H1 (cell line): ENCODE measurements at regions not wholly inside any gene's neighbourhood (a gene's known extent, or its start where the extent isn't known, plus 50 kb on each side); places are given as distances from the start of the nearest gene placed in this dataset.

Source experiments
- CTCF ChIA-PET: fragments of 300-600 bp; sonication (Branson Sonifier 250); formaldehyde crosslinking; loops from one replicate; lab custom pipeline; 2021; ENCODE audit not compliant: partially characterized antibody; lab: Charles Lee
- POLR2A ChIA-PET: fragments of 300-600 bp; sonication (Branson Sonifier 250); formaldehyde crosslinking; loops from one replicate; lab custom pipeline; 2021; ENCODE audit warnings: inconsistent platforms; ENCODE audit not compliant: partially characterized antibody; lab: Charles Lee
- DNase-seq, 2 experiments: peaks; one replicate each; pipeline versions ENCODE4 v3.0.0 to v3.0.0-alpha.2; 2010 to 2022; ENCODE audit warnings: low spot score in 2 of 2, low read depth in 1 of 2, mixed read lengths in 1 of 2
- FAIRE-seq: peaks from 2 replicates; lab custom pipeline; 2011; peaks lifted over from hg19 to GRCh38; lab: Jason Lieb, UNC
- H2AFZ ChIP-seq: 2 replicates; pipeline ENCODE4 v1.8.1; 2012; ENCODE audit warnings: low read length, inconsistent platforms
- H2AK5ac ChIP-seq: 2 replicates; pipeline ENCODE4 v1.6.1; 2013; ENCODE audit warnings: low read depth, low read length
- H2BK120ac ChIP-seq: replicated peaks from 2 replicates; pipeline ENCODE3; 2013; ENCODE audit warnings: low read depth, low read length, inconsistent platforms
- H2BK12ac ChIP-seq: 2 replicates; pipeline ENCODE4 v1.6.1; 2013; ENCODE audit warnings: low read depth, low read length
- H2BK15ac ChIP-seq: 2 replicates; pipeline ENCODE4 v1.6.1; 2013; ENCODE audit warnings: low read length
- H2BK20ac ChIP-seq: 2 replicates; pipeline ENCODE4 v1.6.1; 2013; ENCODE audit warnings: low read length
- H2BK5ac ChIP-seq: 2 replicates; pipeline ENCODE4 v1.6.1; 2013; ENCODE audit warnings: low read depth, low read length
- H3K14ac ChIP-seq: 2 replicates; pipeline ENCODE4 v1.6.1; 2013; ENCODE audit warnings: inconsistent platforms; ENCODE audit not compliant: insufficient read length
- H3K18ac ChIP-seq: 2 replicates; pipeline ENCODE4 v1.6.1; 2013; ENCODE audit warnings: low read length; ENCODE audit errors: extremely low read depth
- H3K23ac ChIP-seq: 2 replicates; pipeline ENCODE4 v1.6.1; 2013; ENCODE audit warnings: inconsistent platforms; ENCODE audit not compliant: insufficient read length
- H3K23me2 ChIP-seq: 2 replicates; pipeline ENCODE4 v1.6.1; 2013; ENCODE audit warnings: low read depth, low read length
- H3K27ac ChIP-seq: 2 replicates; pipeline ENCODE4 v1.6.1; 2011; ENCODE audit warnings: low read depth, low read length, inconsistent platforms
- H3K27me3 ChIP-seq, 4 experiments: replicated peaks in 1 of 4; 1 replicate in 1 of 4; 2 replicates in 3 of 4; pipeline versions ENCODE4 v1.6.1 to v1.8.1; 2011 to 2013; ENCODE audit warnings: low read length in 3 of 4, mild to moderate bottlenecking in 3 of 4, inconsistent platforms in 2 of 4, mixed read lengths in 2 of 4, moderate library complexity in 1 of 4; ENCODE audit not compliant: control insufficient read depth in 3 of 4, insufficient read depth in 3 of 4; ENCODE audit errors: extremely low read depth in 1 of 4
- H3K36me3 ChIP-seq, 4 experiments: 2 replicates each; pipeline versions ENCODE4 v1.6.1 to v1.8.1; 2011 to 2013; ENCODE audit warnings: mild to moderate bottlenecking in 4 of 4, low read length in 3 of 4, moderate library complexity in 2 of 4, control low read depth in 1 of 4, inconsistent platforms in 1 of 4; ENCODE audit not compliant: insufficient read depth in 4 of 4, control insufficient read depth in 2 of 4
- H3K4ac ChIP-seq: replicated peaks from 2 replicates; pipeline ENCODE3; 2013; ENCODE audit warnings: low read length, low read depth, mixed read lengths, inconsistent platforms; ENCODE audit not compliant: insufficient read length
- H3K4me1 ChIP-seq, 4 experiments: replicated peaks in 1 of 4; 1 replicate in 1 of 4; 2 replicates in 3 of 4; pipeline versions ENCODE4 v1.6.1 to v1.8.1; 2011 to 2013; ENCODE audit warnings: low read length in 3 of 4, inconsistent platforms in 2 of 4, mixed read lengths in 1 of 4; ENCODE audit not compliant: insufficient read depth in 4 of 4, control insufficient read depth in 3 of 4
- H3K4me2 ChIP-seq, 2 experiments: 2 replicates each; pipeline versions ENCODE4 v1.6.1 to v1.8.1; 2011 to 2013; ENCODE audit warnings: low read depth in 2 of 2, low read length in 2 of 2, control low read depth in 1 of 2, inconsistent platforms in 1 of 2, mild to moderate bottlenecking in 1 of 2; ENCODE audit not compliant: insufficient read depth in 1 of 2
- H3K4me3 ChIP-seq, 4 experiments: fragments of 200-600, 300-600 bp in 1 of 4; sonication (generic), shearing (Covaris generic), sonication (Bioruptor Twin) in 1 of 4; 2 replicates each; pipeline versions ENCODE4 v1.5.1 to v1.8.1; 2011 to 2016; ENCODE audit warnings: low read length in 4 of 4, low read depth in 3 of 4, control low read depth in 2 of 4, inconsistent platforms in 2 of 4, mild to moderate bottlenecking in 2 of 4, mixed read lengths in 1 of 4, moderate library complexity in 1 of 4; ENCODE audit not compliant: insufficient read depth in 2 of 4; ENCODE audit errors: extremely low read depth in 1 of 4
- H3K56ac ChIP-seq: replicated peaks from 2 replicates; pipeline ENCODE3; 2013; ENCODE audit warnings: low read depth, mild to moderate bottlenecking, mixed read lengths, low read length, inconsistent platforms; ENCODE audit not compliant: insufficient read length
- H3K79me1 ChIP-seq: 2 replicates; pipeline ENCODE4 v1.6.1; 2013; ENCODE audit warnings: low read depth, low read length, control low read depth
- H3K79me2 ChIP-seq, 2 experiments: 2 replicates each; pipeline versions ENCODE4 v1.6.1 to v1.8.1; 2012 to 2013; ENCODE audit warnings: low read length in 2 of 2, mild to moderate bottlenecking in 2 of 2, inconsistent platforms in 1 of 2; ENCODE audit not compliant: insufficient read depth in 2 of 2, control insufficient read depth in 1 of 2
- H3K9ac ChIP-seq, 4 experiments: replicated peaks in 1 of 4; 1 replicate in 1 of 4; 2 replicates in 3 of 4; pipeline versions ENCODE4 v1.6.1 to v1.8.1; 2011 to 2013; ENCODE audit warnings: low read depth in 3 of 4, low read length in 3 of 4, control low read depth in 2 of 4, mild to moderate bottlenecking in 2 of 4, moderate library complexity in 2 of 4, inconsistent platforms in 1 of 4; ENCODE audit errors: extremely low read depth in 1 of 4
- H3K9me3 ChIP-seq, 2 experiments: 2 replicates each; pipeline versions ENCODE4 v1.6.1 to v1.8.1; 2012 to 2013; ENCODE audit warnings: mild to moderate bottlenecking in 2 of 2, moderate library complexity in 2 of 2, control low read depth in 1 of 2, inconsistent platforms in 1 of 2, low read depth in 1 of 2, low read length in 1 of 2, mixed read lengths in 1 of 2; ENCODE audit not compliant: insufficient read depth in 2 of 2
- H4K20me1 ChIP-seq, 2 experiments: replicated peaks in 1 of 2; 2 replicates each; pipeline versions ENCODE3 to v1.8.1; 2011 to 2013; ENCODE audit warnings: inconsistent platforms in 2 of 2, low read length in 2 of 2, mild to moderate bottlenecking in 1 of 2; ENCODE audit not compliant: insufficient read depth in 2 of 2, control insufficient read depth in 1 of 2
- H4K5ac ChIP-seq: 2 replicates; pipeline ENCODE4 v1.6.1; 2013; ENCODE audit warnings: low read length, low read depth, mixed read lengths, inconsistent platforms; ENCODE audit not compliant: insufficient read length
- H4K8ac ChIP-seq: 2 replicates; pipeline ENCODE4 v1.8.0; 2013; ENCODE audit warnings: mild to moderate bottlenecking, moderate library complexity, low read length, inconsistent platforms; ENCODE audit not compliant: insufficient read depth; ENCODE audit errors: extremely low read depth
- H4K91ac ChIP-seq: replicated peaks from 2 replicates; pipeline ENCODE3; 2013; ENCODE audit warnings: low read length, mixed read lengths, inconsistent platforms; ENCODE audit not compliant: insufficient read length
- HDAC6 ChIP-seq: IDR thresholded peaks from one replicate; pipeline ENCODE4 v1.7.1; 2012; ENCODE audit warnings: low read depth, mild to moderate bottlenecking, inconsistent platforms, low read length, moderate library complexity
- JUN ChIP-seq: IDR thresholded peaks from 2 replicates; pipeline ENCODE4 v1.6.1; 2011; ENCODE audit warnings: low read depth, mild to moderate bottlenecking, improper control_type of control experiment, low read length
- JUND ChIP-seq: IDR thresholded peaks from 2 replicates; pipeline ENCODE4 v1.6.1; 2011; ENCODE audit warnings: mild to moderate bottlenecking, improper control_type of control experiment, low read length
- MAFK ChIP-seq: IDR thresholded peaks from 2 replicates; pipeline ENCODE4 v1.6.1; 2012; ENCODE audit warnings: low read depth, mild to moderate bottlenecking, improper control_type of control experiment, low read length
- RNF2 ChIP-seq: fragments of 200-900, 300-1000 bp; sonication (generic); IDR thresholded peaks from 2 replicates; pipeline ENCODE4 v1.7.1; 2016; ENCODE audit warnings: borderline replicate concordance, low read depth, mild to moderate bottlenecking, antibody characterized with exemption, low read length; ENCODE audit not compliant: poor library complexity, severe bottlenecking; ENCODE audit errors: missing control alignments
- TCF12 ChIP-seq: IDR thresholded peaks from 2 replicates; pipeline ENCODE4 v1.6.1; 2011; ENCODE audit warnings: low read depth, mild to moderate bottlenecking, low read length
- WGBS, 2 experiments: shearing (Covaris generic) in 1 of 2; methylation state at CpG; one replicate each; pipeline versions ENCODE4 v1.1.6 to v1.1.7; 2013 to 2015; ENCODE audit warnings: low lambda C conversion rate in 2 of 2, mixed read lengths in 2 of 2, inconsistent platforms in 1 of 2, low coverage in 1 of 2, missing lambda C conversion rate in 1 of 2; ENCODE audit not compliant: insufficient replicate concordance in 2 of 2, insufficient coverage in 1 of 2, insufficient read length in 1 of 2; ENCODE audit errors: extremely low coverage in 1 of 2, missing lambda C conversion rate in 1 of 2; 5-methylcytosine and 5-hydroxymethylcytosine counted together

- DNase-seq (no peak), FAIRE-seq (no peak)
- H3K4ac ChIP-seq, result no peak overlapping the region
- H3K9me3 ChIP-seq, result no peaks in the 10 kb centered on the region
- H3K23me2 ChIP-seq, result no peaks in the 10 kb centered on the region
- H2AFZ ChIP-seq, result no peak overlapping the region
- H2BK5ac ChIP-seq, result no peak overlapping the region
- no peaks in the 10 kb centered on the region for H3K79me2 ChIP-seq
- no peak overlapping the region for H3K23ac ChIP-seq
- no peak overlapping the region for H4K5ac ChIP-seq
- H2AK5ac ChIP-seq, result no peak overlapping the region
- H2BK12ac ChIP-seq, result no peak overlapping the region
- no peaks in the 10 kb centered on the region for H3K4me1 ChIP-seq
- TF ChIP-seq MAFK (no peak), RNF2 (no peak), JUND (peak; percentile 84), TCF12 (no peak), HDAC6 (no peak), JUN (0 out of 2 replicates have a peak, but pooled peaks have one; percentile 24)
- H3K14ac ChIP-seq, result no peak overlapping the region
- H3K9ac ChIP-seq, result no peak overlapping the region
- H4K8ac ChIP-seq, result no peak overlapping the region
- H3K56ac ChIP-seq, result no peak overlapping the region
- H2BK15ac ChIP-seq, result peak overlapping the region; percentile 9; the same call in 1 of the 2 replicates
- no peak overlapping the region for H2BK20ac ChIP-seq
- 84% methylated on average over 2 of the region's 2 CpGs; no CpG with 5 or more reads in 1 of the 2 experiments for WGBS, 2 experiments
- no peak overlapping the region for H3K4me2 ChIP-seq
- no peaks in the 10 kb centered on the region for H4K20me1 ChIP-seq
- no peak overlapping the region for H3K27ac ChIP-seq
- H3K36me3 ChIP-seq, result no peaks in the 10 kb centered on the region
- no peaks in the 10 kb centered on the region for H3K27me3 ChIP-seq
- no peak overlapping the region for H3K18ac ChIP-seq
- H3K4me3 ChIP-seq, result no peak overlapping the region
- POLR2A ChIA-PET, result interaction anchor here (0.6 kb wide), 1 partner anchor 26 kb away, joined by 3 read pairs; no protein-coding TSS in a partner anchor
- H2BK120ac ChIP-seq, result no peak overlapping the region
- no peak overlapping the region for H4K91ac ChIP-seq
- CTCF ChIA-PET, result no interaction called here
- H3K79me1 ChIP-seq, result no peaks in the 10 kb centered on the region
Observed at GRCh38 chr11:26028393-26028911, 303.5 kb upstream of the ANO3 start.
